OCI-LY7 (cell line): ENCODE measurements at regions not wholly inside any gene's neighbourhood (a gene's known extent, or its start where the extent isn't known, plus 50 kb on each side); places are given as distances from the start of the nearest gene placed in this dataset.
A peak's percentile ranks its signal among the peaks of the same experiment; 100 is the strongest.
"Not testable (repeated sequence)": the region's sequence is repeated elsewhere in the genome, so short reads cannot be mapped to it uniquely, and the experiment has no call there.

Experiments used
- BruUV-seq: library from RNA; stranded (reverse); fragments of 400-500 nt; replicated peaks from 2 replicates; lab custom pipeline; 2021; lab: Mats Ljungman, UMichigan
- CTCF ChIA-PET: fragments of 300-600 bp; sonication (Branson Sonifier 250); formaldehyde crosslinking; loops from one replicate; lab custom pipeline; 2022; ENCODE audit warnings: antibody characterized with exemption; ENCODE audit not compliant: unreplicated experiment; lab: Charles Lee
- POLR2A ChIA-PET: fragments of 300-600 bp; sonication (Branson Sonifier 250); formaldehyde crosslinking; loops from one replicate; lab custom pipeline; 2022; ENCODE audit warnings: antibody characterized with exemption; lab: Charles Lee
- DNase-seq: peaks from one replicate; pipeline ENCODE4 v3.0.0-alpha.2; 2015; ENCODE audit warnings: low spot score
- H2AFZ ChIP-seq: fragments of 200-600 bp; sonication (generic), shearing (Covaris generic); 2 replicates; pipeline ENCODE4 v1.6.1; 2014; ENCODE audit warnings: mild to moderate bottlenecking, antibody characterized with exemption, low read length, moderate library complexity
- H3K27ac ChIP-seq: fragments of 200-600 bp; sonication (generic); 2 replicates; pipeline ENCODE4 v1.5.1; 2014; ENCODE audit warnings: mixed run types, low read depth, mild to moderate bottlenecking, moderate library complexity, low read length, inconsistent platforms; ENCODE audit not compliant: poor library complexity, severe bottlenecking
- H3K36me3 ChIP-seq: fragments of 200-600 bp; sonication (generic); 2 replicates; pipeline ENCODE4 v1.6.1; 2014; ENCODE audit warnings: mild to moderate bottlenecking, antibody characterized with exemption, low read length, moderate library complexity, mixed read lengths; ENCODE audit not compliant: insufficient read depth
- H3K4me1 ChIP-seq: fragments of 200-600 bp; sonication (generic); 2 replicates; pipeline ENCODE4 v1.5.1; 2014; ENCODE audit warnings: mild to moderate bottlenecking, low read length; ENCODE audit not compliant: insufficient read depth, poor library complexity, severe bottlenecking
- H3K4me2 ChIP-seq: fragments of 200-600 bp; sonication (generic); 2 replicates; pipeline ENCODE4 v1.6.1; 2014; ENCODE audit warnings: mild to moderate bottlenecking, low read length
- H3K4me3 ChIP-seq: fragments of 200-600 bp; sonication (generic); 2 replicates; pipeline ENCODE4 v1.5.1; 2014; ENCODE audit warnings: mild to moderate bottlenecking, low read depth, low read length; ENCODE audit not compliant: poor library complexity, severe bottlenecking
- H3K79me2 ChIP-seq: fragments of 200-600 bp; sonication (generic); 2 replicates; pipeline ENCODE4 v1.6.1; 2016; ENCODE audit warnings: low read depth, mild to moderate bottlenecking, low read length, moderate library complexity, mixed read lengths; ENCODE audit not compliant: insufficient read depth
- H3K9me2 ChIP-seq: fragments of 200-600 bp; sonication (generic); 2 replicates; pipeline ENCODE4 v1.6.1; 2016; ENCODE audit warnings: mild to moderate bottlenecking, low read length, mixed read lengths; ENCODE audit not compliant: insufficient read depth
- H3K9me3 ChIP-seq: fragments of 200-600 bp; sonication (generic); 2 replicates; pipeline ENCODE4 v1.6.1; 2014; ENCODE audit warnings: mild to moderate bottlenecking, mixed run types, low read length, mixed read lengths
- H4K20me1 ChIP-seq: fragments of 200-600 bp; sonication (generic); 2 replicates; pipeline ENCODE4 v1.6.1; 2014; ENCODE audit warnings: mild to moderate bottlenecking, antibody characterized with exemption, low read length, moderate library complexity, mixed read lengths; ENCODE audit not compliant: insufficient read depth
- EZH2phosphoT487 ChIP-seq: fragments of 200-600 bp; sonication (generic); IDR thresholded peaks from 2 replicates; pipeline ENCODE4 v1.6.1; 2018; ENCODE audit warnings: low read depth, borderline replicate concordance, mild to moderate bottlenecking, mixed run types, antibody characterized with exemption, low read length, moderate library complexity, mixed read lengths
- intact Hi-C: fragments of 100-400 bp; cut with micrococcal nuclease; formaldehyde crosslinking; loops from one replicate; pipeline ENCODE4 v1.10.0; 2022; ENCODE audit not compliant: unreplicated experiment
- TF ChIP-seq, protein P1 (sequence below): fragments of 200-600 bp; sonication (generic); conservative IDR thresholded peaks from 2 replicates; pipeline ENCODE4 v1.5.1; 2014; ENCODE audit warnings: mild to moderate bottlenecking, antibody characterized with exemption, low read length, moderate library complexity, mixed read lengths

- Histone ChIP-seq H3K36me3 (no peaks in the 10 kb centered on the region), H2AFZ (peak overlapping the region; percentile 49; the same call in 1 of the 2 replicates), H3K9me2 (no peaks in the 10 kb centered on the region), H3K4me1 (no peaks in the 10 kb centered on the region), H3K4me3 (no peak overlapping the region), H3K27ac (no peak overlapping the region), H3K4me2 (no peak overlapping the region), H3K79me2 (no peaks in the 10 kb centered on the region), H3K9me3 (peaks cover 23% of the 10 kb centered on the region), H4K20me1 (no peaks in the 10 kb centered on the region)
- intact Hi-C loops: no loop called here
- CTCF ChIA-PET: no interaction called here
- BruUV-seq: no TSS peak
- DNase-seq: no peak
- POLR2A ChIA-PET: interaction anchor here (1.3 kb wide), 1 partner anchor 10 kb away, joined by 3 read pairs; no protein-coding TSS in a partner anchor
- TF ChIP-seq, protein P1, sequence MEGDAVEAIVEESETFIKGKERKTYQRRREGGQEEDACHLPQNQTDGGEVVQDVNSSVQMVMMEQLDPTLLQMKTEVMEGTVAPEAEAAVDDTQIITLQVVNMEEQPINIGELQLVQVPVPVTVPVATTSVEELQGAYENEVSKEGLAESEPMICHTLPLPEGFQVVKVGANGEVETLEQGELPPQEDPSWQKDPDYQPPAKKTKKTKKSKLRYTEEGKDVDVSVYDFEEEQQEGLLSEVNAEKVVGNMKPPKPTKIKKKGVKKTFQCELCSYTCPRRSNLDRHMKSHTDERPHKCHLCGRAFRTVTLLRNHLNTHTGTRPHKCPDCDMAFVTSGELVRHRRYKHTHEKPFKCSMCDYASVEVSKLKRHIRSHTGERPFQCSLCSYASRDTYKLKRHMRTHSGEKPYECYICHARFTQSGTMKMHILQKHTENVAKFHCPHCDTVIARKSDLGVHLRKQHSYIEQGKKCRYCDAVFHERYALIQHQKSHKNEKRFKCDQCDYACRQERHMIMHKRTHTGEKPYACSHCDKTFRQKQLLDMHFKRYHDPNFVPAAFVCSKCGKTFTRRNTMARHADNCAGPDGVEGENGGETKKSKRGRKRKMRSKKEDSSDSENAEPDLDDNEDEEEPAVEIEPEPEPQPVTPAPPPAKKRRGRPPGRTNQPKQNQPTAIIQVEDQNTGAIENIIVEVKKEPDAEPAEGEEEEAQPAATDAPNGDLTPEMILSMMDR: no peak
- no peak for TF ChIP-seq EZH2phosphoT487
Measured at GRCh38 chr2:7649461-7650228, 732.4 kb downstream of the RNF144A start.

GRCh38 chr2:7653617-7654016 is 736.4 kb downstream of the RNF144A start:
- Histone ChIP-seq H3K9me2 (no peaks in the 10 kb centered on the region), H3K4me1 (no peaks in the 10 kb centered on the region), H4K20me1 (no peaks in the 10 kb centered on the region), H3K4me3 (no peak overlapping the region), H2AFZ (no peak overlapping the region), H3K4me2 (no peak overlapping the region), H3K79me2 (no peaks in the 10 kb centered on the region), H3K36me3 (no peaks in the 10 kb centered on the region), H3K27ac (no peak overlapping the region), H3K9me3 (peaks cover 23% of the 10 kb centered on the region)
- ChIA-PET POLR2A (no interaction called here), CTCF (no interaction called here)
- no peak for TF ChIP-seq EZH2phosphoT487
- TF ChIP-seq, protein P1: no peak
- no TSS peak for BruUV-seq
- intact Hi-C loops: no loop called here
- no peak for DNase-seq

GRCh38 chr2:7655629-7656028 is 738.4 kb downstream of the RNF144A start:
- DNase-seq: no peak
- Histone ChIP-seq H3K36me3 (no peaks in the 10 kb centered on the region; the same call in 1 of the 2 replicates), H3K79me2 (no peaks in the 10 kb centered on the region), H3K4me2 (no peak overlapping the region), H3K4me3 (no peak overlapping the region), H3K27ac (no peak overlapping the region), H3K9me2 (no peaks in the 10 kb centered on the region), H2AFZ (no peak overlapping the region), H3K4me1 (no peaks in the 10 kb centered on the region), H4K20me1 (no peaks in the 10 kb centered on the region), H3K9me3 (peaks cover 32% of the 10 kb centered on the region)
- ChIA-PET CTCF (interaction anchor here (0.8 kb wide), 1 partner anchor 15 kb away, joined by 3 read pairs; no protein-coding TSS in a partner anchor), POLR2A (interaction anchor here (0.6 to 2.1 kb wide), 4 partner anchors 11 to 1188 kb away, joined by 3 to 5 read pairs (median 4); no protein-coding TSS in a partner anchor)
- intact Hi-C loops: no loop called here
- TF ChIP-seq, protein P1: no peak
- TF ChIP-seq EZH2phosphoT487: no peak
- no TSS peak for BruUV-seq

DNA sequence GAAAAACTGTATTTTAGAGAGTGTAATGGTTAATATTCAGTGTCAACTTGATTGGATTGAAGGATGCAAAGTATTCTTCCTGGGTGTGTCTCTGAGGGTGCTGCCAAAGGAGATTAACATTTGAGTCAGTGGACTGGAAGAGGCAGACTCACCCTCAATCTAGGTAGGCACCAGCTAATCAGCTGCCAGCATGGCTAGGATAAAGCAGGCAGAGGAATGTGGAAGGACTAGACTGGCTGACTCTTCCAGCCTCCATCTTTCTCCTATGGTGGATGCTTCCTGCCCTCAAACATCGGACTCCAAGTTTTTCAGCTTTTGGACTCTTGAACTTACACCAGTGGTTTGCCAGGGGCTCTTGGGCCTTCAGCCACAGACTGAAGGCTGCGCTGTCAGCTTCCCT is 740.3 kb downstream of the RNF144A start:
- H3K79me2 ChIP-seq, intact Hi-C loops, H3K36me3 ChIP-seq, BruUV-seq, H3K4me3 ChIP-seq, H2AFZ ChIP-seq, DNase-seq, H3K4me1 ChIP-seq, H4K20me1 ChIP-seq, H3K9me2 ChIP-seq, CTCF ChIA-PET, H3K27ac ChIP-seq, H3K4me2 ChIP-seq: not testable (repeated sequence)
- POLR2A ChIA-PET: interaction anchor here (0.6 to 1.5 kb wide), 3 partner anchors 12 to 70 kb away, joined by 3 to 4 read pairs (median 3); no protein-coding TSS in a partner anchor
- peaks cover 23% of the 10 kb centered on the region for H3K9me3 ChIP-seq
